ENCODE measurements at regions not wholly inside any gene's neighbourhood (a gene's known extent, or its start where the extent isn't known, plus 50 kb on each side); places are given as distances from the start of the nearest gene placed in this dataset.

- no peaks in the 10 kb centered on the region for H3K4me1 ChIP-seq
- no peaks in the 10 kb centered on the region for H3K27me3 ChIP-seq
- H3K27ac ChIP-seq: no peak overlapping the region
- intact Hi-C loops (cut with DNase I): no loop called here
- H3K9me3 ChIP-seq: no peaks in the 10 kb centered on the region
- no peak overlapping the region for H3K4me3 ChIP-seq
- ATAC-seq: no peak
- no peak for TF ChIP-seq CTCF (IDR thresholded peaks at IDR 0.05)
- peak; percentile 16 for DNase-seq
- H3K36me3 ChIP-seq: no peaks in the 10 kb centered on the region
Observed at GRCh38 chr11:129700701-129701100, 114.9 kb upstream of the TMEM45B start.

GRCh38 chr11:129701706-129702105 is 113.9 kb upstream of the TMEM45B start:
- no peak for DNase-seq
- no peaks in the 10 kb centered on the region for H3K9me3 ChIP-seq
- H3K4me1 ChIP-seq: no peaks in the 10 kb centered on the region
- H3K27ac ChIP-seq: no peak overlapping the region
- no peak overlapping the region for H3K4me3 ChIP-seq
- intact Hi-C loops (cut with DNase I): no loop called here
- no peaks in the 10 kb centered on the region for H3K36me3 ChIP-seq
- no peaks in the 10 kb centered on the region for H3K27me3 ChIP-seq
- ATAC-seq: no peak
- no peak for TF ChIP-seq CTCF (IDR thresholded peaks at IDR 0.05)

- intact Hi-C loops (cut with DNase I): no loop called here
- Histone ChIP-seq H3K36me3 (no peaks in the 10 kb centered on the region), H3K4me3 (no peak overlapping the region), H3K9me3 (no peaks in the 10 kb centered on the region), H3K27me3 (no peaks in the 10 kb centered on the region), H3K27ac (no peak overlapping the region), H3K4me1 (no peaks in the 10 kb centered on the region)
- DNase-seq (no peak), ATAC-seq (no peak)
- TF ChIP-seq CTCF (IDR thresholded peaks at IDR 0.05): no peak
Observed at GRCh38 chr11:129702410-129703398, 112.9 kb upstream of the TMEM45B start.

GRCh38 chr11:129703846-129704245 is 111.8 kb upstream of the TMEM45B start:
- no peak for ATAC-seq
- Histone ChIP-seq H3K9me3 (no peaks in the 10 kb centered on the region), H3K4me1 (no peaks in the 10 kb centered on the region), H3K36me3 (no peaks in the 10 kb centered on the region), H3K27me3 (no peaks in the 10 kb centered on the region), H3K4me3 (no peak overlapping the region), H3K27ac (no peak overlapping the region)
- DNase-seq: no peak
- intact Hi-C loops (cut with DNase I): no loop called here
- TF ChIP-seq CTCF (IDR thresholded peaks at IDR 0.05): no peak

- no peaks in the 10 kb centered on the region for H3K36me3 ChIP-seq
- intact Hi-C loops (cut with DNase I): no loop called here
- DNase-seq: no peak
Observed at GRCh38 chr11:129704831-129705230, 110.8 kb upstream of the TMEM45B start.

More at GRCh38 chr11:129704831-129705230, 110.8 kb upstream of the TMEM45B start:
- H3K27ac ChIP-seq: no peak overlapping the region
- H3K4me3 ChIP-seq: no peak overlapping the region
- no peaks in the 10 kb centered on the region for H3K9me3 ChIP-seq
- H3K27me3 ChIP-seq: no peaks in the 10 kb centered on the region
- no peaks in the 10 kb centered on the region for H3K4me1 ChIP-seq
- no peak for ATAC-seq
- no peak for TF ChIP-seq CTCF (IDR thresholded peaks at IDR 0.05)

All from upper lobe of right lung (tissue), 1 donor.